Middle frontal gyrus (tissue), 1 donor: ENCODE measurements at regions not wholly inside any gene's neighbourhood (a gene's known extent, or its start where the extent isn't known, plus 50 kb on each side); places are given as distances from the start of the nearest gene placed in this dataset.
"Not testable (repeated sequence)": the region's sequence is repeated elsewhere in the genome, so short reads cannot be mapped to it uniquely, and the experiment has no call there.

Experiments used
- DNase-seq: peaks from one replicate; pipeline ENCODE4 v3.0.0-alpha.2; 2015; ENCODE audit warnings: low spot score; ENCODE audit errors: extremely low spot score

DNA sequence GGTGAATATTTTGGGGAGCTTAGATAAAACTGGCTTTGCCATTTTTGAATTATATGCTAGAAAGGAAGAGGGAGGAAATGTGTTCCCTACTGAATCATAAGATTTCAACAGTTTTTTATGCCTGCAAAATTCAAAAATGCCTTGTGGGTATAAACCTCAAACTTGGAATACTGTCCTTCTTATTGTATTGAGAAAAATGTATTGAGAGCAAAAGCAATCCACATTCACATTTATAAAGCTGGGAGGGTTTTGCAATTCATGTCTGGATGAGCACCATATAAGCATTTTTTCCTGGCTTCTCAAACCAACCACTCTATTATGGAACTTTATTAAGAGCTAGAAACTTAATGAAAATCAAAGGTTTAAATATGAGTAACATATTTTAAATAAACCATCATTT, 289.8 kb downstream of the PCDH7 start:
- DNase-seq = no peak

DNA sequence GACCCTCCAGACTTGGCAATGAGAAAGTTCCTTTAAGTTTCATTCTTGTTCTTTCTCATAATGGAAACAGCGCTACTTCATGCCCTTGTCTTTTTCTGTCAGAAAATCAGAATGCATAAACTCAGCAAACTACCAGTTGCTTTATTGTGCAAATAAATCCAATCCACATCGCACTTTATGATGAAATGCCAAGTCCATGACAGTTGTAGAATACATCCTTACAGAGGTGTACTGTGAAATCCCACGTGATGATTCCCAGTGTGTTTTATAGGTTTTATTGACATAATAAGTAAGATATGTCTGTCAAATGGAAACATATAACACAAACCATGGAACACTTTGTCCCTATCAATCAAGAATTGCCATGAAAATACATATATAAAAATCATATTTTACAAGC, 295.0 kb downstream of the PCDH7 start:
- DNase-seq = no peak

DNA sequence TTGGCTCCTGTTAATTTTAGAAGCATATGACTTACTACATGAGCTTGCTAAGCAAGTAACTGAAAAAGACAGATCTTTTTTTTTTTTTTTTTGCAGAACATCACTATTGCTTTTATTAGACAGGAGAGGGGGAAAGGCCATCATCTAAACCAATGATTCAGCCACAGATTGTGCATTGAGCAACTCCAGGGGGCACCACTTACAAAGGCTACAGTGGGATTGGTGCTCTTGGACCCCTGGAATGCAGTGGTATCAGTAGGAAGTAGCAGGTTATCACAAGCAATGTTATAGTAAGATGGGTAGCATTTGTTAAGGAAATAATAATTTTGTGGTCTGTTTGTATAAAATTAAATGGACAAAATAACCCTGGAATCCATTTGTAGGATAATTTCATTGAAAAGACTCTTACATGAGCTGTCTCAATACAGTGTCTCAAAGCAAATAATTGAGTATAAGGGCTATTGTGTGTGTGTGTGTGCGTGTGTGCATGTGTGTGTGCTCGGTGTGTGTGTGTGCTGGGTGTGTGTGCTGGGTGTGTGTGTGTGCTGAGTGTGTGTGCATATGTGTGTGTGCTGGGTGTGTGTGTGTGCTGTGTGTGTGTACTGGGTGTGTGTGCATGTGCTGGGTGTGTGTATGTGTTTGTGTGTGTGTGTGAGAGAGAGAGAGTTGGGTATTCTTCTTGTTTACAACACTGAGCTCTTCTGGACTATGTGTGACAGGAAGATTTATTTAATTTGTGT, 296.3 kb downstream of the PCDH7 start:
- DNase-seq = no peak

DNA sequence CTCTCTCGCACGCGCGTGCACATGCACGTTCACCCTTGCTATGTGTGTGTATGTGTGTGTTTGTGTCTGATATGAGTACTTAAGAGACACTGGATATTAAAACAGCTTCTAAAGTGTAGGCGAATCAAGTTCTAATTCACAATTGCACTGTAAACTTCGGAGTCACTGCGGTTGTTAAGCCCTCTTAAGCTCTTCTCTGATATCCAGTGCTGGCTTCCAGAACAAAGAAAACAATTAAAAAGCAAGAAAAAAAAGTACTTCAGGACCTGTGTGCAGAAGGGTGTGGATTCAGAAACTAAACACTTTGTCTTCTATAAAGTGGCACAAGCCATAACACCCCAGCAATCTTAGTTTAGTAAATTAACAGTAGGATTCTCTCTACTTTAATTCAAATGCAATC, 300.2 kb downstream of the PCDH7 start:
- no peak for DNase-seq

DNA sequence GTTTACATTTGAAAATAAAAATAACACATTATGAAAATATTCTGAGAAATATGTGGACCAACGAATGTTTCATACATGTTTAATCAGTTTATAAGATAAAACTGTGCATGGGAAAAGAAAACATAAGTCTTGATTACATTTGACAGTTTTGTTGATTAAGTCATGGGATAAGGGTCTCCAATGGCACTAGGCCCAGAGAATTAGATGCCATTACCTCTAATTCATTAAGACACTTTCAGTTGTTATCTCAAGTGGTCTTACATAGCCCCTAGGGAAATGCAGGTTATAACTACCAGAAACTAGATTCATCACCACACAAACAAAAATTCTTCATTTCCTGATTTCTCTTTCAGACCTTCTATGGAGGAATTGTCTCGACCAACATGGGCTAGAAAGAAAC, 300.8 kb downstream of the PCDH7 start:
- no peak for DNase-seq

DNA sequence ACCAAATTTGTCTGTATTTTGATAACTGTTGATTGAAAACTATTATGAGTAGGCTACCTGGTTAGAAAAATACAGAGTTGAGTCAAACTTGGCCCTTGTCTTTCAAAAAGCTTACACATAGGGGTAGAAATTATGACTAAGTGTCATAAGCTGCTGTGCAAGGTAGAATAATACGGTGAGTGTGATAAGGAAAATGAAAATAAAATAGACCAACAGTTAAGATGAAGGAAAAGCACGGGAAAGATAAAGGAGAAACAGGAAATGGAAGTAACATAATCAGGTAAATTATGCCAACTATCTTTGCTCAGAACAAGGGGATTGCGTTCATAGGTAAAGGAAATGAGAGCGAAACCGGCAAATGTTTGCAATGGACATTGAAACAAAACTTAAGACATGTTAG, 302.5 kb downstream of the PCDH7 start:
- DNase-seq = no peak

DNA sequence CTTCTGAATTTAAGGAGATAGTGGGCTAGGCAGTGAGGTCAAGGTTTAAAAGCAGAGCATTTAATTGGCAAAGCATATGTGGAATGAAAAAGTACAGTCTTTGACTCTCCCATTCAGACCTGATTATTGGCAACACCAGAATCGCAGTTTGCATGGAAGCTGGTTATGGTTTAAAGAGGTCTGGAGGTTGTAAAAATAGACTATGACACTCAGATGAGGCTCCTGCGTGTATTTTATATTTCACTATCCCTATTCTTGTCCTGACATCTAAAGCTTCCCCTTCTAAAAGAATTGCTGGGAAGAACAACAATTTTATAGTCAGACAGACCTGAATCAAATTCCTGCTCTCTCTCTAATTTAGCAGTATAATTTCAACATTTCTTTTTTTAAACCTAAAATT, 302.9 kb downstream of the PCDH7 start:
- DNase-seq = no peak

DNA sequence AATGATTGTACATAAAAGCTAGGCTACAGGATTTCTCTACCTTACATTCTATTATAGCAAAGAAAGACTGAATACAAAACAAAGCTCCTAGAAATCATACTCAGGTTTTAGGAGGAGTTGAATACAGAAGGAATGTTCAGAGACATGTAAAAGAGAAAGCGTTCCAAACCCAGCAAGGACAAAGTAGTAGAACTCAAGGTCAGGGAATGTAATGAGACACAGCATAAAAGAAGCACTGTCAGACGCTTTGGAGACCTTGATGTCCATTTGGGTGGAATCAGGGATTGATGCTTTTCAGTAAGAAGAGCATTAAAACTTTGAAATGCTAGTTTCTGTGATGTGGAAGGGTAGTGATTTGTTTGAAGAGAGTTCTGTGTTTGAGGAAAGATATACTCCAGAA, 303.6 kb downstream of the PCDH7 start:
- no peak for DNase-seq

DNA sequence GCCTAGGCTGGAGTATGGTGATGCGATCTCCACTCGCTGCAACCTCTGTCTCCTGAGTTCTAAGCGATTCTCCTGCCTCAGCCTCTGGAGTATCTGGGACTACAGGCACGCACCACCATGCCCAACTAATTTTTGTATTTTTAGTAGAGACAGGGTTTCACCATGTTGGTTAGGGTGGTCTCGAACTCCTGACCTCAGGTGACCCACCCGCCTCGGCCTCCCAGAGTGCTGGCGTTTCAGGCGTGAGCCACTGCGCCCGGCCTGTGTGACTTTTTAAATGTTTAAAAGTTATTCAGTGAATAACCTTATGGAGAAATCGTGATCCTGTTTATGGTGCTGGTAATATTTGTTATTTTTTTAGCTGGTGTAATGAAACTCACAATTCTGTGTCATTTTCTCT, 304.6 kb downstream of the PCDH7 start:
- not testable (repeated sequence) for DNase-seq

DNA sequence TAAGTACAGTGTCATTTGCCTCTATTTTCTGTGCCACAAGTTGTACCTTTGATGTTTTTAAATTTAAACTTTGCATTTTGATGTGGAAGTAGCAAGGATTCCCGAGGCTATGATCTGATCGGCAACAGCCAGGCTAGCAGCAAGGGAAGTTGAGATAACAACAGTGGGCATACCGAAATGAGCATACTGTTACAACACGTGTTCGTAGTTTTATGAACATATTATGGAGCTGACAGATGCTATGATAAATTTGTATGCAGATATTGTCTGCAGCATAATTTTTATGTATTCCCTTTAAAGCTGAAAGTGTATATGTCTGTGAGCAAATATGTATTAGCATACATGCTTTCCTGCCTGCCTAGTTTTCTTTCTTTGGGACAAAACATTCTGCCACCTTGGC, 306.1 kb downstream of the PCDH7 start:
- no peak for DNase-seq

DNA sequence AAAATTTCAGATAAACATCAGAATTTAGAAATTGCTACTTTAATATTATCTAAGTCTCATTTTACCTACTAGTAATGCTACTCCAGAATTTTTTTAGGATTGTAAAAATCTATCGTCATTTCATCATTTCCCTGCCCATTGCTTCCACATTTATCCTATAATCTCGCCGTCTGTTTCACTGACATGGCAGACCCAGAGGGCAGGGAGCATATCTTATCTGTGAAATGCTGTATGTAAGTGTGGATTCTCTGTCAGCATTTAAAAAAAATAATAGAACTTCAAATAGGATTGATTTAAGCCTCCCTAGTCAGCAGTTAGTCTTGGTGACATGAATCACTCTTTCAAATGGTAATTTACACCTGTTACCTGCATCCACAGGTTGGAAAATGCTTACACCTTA, 314.4 kb downstream of the PCDH7 start:
- DNase-seq = no peak

DNA sequence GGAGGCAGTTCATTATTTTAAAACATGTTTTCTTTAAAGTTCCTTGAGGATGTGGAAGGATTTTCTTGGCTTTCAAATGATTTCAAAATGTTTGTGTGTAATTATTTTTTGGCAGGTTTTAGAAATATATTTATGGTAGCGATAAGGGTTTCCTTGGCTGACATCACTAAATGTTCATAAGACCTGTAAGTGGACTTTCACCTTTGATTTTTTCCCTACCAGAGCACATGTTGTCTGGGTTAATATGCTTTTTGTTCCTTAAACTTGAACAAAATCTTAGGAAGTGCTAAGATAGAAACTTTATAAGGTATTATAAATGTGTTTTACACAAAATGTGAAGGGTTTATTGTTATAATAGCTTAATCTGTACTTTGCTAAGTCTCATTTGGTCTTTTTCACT, 315.6 kb downstream of the PCDH7 start:
- DNase-seq = no peak

DNA sequence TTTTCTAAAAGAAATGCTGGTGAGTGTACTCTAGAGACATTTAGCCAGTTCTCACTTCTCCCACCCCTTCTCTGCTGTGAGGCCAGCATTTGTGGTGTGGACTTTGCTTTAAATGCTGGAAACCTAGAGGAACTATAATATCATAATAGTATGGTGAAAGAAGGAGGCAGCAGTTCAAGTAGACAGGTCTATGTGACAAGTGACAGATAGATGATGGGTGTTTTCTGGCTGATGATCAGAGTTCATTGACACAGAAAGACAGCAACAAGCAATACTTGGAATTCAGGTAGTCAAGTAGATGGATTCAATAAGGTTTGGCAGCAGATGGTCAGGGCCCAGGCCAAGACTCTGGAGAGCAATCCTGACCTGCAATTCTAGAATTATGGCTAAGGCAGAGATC, 317.5 kb downstream of the PCDH7 start:
- DNase-seq = no peak

DNA sequence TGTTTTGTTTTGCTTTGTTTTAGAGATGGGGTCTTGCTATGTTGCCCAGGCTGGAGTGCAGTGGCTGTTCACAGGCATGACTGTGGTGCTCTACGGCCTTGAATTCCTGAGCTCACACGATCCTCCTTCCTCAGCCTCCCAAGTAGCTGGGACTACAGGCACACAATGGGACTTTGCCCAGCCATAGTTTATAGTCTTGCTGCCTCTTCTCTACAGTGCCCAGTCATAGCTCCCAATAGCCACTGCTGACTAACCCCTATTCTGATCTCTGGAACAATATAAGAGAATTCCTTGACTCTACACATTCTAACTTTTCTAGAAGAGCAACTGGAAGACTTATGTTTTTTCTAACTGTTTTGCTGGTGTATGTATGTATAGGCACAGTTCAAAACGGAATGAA, 319.2 kb downstream of the PCDH7 start:
- no peak for DNase-seq

DNA sequence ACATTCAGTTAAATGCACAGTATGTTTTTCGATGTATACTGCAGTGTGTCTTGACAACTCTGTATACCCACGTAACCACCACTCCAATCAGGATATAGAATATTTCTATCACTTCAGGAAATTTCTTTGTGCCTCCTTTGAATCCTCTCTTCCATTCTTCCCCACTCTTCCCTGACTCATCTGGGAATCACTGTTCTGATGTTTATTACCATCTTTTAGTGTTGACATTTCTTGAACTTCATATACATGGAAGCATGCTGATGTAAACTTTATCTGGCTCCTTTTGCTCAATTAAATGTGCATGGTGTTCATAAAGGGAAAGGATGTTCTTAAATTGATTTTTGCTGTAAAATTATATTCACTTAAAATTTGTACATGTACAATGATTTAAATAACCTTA, 319.9 kb downstream of the PCDH7 start:
- no peak for DNase-seq

DNA sequence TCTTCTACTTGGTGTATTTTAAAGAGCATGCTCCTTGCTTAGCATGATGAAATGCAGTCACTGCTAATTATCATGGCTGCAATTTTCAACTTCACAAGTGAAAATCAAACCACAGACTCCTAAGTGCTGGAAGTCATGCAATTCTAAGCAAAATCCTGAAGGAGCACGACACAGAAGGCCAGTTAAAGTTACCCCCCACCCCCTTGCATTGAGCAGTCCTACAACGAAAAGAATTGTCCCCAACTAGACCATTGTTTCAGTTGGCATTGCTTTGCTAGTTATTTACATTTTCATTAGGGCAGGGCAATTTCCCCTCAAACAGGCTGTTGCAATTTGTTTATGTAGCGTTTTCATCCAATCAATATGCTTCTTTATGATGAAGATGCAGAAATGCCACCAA, 321.2 kb downstream of the PCDH7 start:
- no peak for DNase-seq

DNA sequence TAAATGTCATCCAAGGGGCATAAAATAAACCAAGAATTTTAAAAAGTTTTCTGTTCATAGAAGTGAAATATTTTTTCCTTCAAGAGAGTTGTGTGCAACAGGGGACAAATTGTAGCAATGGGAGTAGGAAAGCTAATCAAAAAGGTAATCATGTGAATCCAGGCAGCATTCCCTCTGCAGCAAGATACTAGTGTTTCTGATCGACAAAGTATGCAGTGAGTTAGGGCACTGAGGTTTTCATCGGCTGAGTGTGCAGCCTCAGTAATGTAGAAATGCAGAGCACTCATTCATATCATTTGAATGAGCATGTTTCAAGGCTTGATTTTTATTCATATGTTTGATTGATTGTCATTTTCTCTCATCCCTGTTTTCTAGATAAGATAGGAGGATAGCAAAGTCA, 321.7 kb downstream of the PCDH7 start:
- DNase-seq = no peak

DNA sequence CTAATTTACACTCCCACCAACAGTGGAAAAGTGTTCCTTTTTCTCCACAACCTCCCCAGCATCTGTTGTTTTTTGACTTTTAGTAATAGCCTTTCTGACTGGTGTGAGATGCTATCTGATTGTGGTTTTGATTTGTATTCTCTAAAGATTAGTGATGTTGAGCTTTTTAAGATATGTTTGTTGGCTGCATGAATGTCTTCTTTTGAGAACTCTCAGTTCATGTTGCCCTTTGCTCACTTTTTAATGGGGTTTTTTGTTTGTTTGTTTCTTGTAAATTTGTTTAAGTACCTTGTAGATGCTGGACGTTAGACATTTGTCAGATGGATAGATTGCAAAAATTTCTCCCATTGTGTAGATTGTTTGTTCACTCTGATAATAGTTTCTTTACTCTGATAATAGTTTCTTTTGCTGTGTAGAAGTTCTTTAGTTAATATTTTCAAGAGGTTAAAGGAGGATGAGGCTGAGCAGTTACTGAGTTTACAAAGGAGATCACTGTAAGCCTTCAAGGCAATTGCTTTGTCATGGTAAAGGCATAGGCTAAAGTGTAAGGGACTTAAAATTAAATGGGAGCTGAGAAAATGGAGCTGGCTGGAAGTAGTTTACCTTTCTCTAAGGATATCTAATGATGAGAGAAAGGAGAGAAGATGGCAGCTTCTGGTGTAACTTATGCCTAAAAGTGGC, 323.4 kb downstream of the PCDH7 start:
- no peak for DNase-seq

DNA sequence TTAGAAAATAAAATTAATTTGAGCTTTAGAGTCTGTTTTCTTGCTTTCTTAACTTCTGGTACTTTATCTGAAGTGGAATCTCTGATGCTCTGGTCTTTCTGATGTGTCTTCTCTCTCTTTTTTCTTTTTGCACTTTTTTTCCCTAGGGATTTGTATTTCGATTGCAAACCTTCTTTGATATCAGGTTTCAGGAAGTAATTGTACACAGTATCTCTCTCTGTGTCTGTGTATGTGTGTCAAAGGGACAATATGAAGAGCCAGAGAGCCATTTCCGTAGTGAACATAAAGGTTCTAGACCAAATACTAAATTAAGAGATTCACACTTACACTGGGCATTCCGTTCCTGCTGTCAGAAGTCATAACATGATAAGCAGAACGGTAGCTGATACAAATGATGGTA, 325.0 kb downstream of the PCDH7 start:
- DNase-seq = no peak

DNA sequence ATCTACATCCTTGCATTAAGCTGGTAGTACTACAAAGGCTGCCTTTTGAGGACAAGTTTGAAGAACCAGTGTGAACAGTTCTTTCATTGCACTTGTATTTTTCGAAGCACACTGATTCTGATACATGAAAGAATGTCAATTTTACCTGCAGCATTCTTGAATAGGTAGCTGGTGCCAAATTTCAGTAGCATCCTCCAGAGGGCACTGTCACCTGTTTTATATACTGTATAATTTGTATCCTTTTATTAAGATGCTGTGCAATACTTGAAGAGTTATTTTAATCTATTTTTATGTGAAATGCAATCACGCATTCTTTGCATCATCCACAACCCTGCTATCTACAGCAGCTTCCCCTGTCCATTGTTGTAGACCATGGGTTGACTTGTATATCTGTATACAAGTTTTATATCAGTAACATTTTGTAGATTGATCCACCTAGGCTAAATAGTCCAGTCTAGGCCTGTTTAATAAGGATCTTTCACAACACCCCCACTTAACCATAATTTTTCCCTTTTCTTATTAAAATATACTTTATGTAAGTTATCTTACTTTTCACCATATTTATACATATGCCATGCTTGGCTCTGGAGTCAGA, 325.7 kb downstream of the PCDH7 start:
- DNase-seq = no peak

DNA sequence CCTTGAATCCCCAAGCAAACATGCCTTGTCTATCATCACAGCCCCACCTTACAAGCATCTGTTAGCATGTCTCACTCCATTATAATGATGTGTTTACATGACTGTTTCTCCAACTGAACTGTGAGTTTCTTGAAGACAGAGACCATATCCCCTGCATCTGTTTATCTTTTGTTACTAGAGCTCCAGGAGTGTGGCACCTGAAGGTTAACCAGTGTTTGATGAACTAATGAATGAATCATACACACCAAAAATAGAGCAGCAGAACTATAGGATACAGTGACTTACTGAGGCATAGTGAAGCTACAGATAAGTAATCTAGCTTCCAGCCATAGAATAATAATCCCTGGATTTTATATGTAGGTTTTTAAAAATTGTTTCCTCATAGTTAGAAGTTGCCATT, 331.0 kb downstream of the PCDH7 start:
- DNase-seq = no peak

DNA sequence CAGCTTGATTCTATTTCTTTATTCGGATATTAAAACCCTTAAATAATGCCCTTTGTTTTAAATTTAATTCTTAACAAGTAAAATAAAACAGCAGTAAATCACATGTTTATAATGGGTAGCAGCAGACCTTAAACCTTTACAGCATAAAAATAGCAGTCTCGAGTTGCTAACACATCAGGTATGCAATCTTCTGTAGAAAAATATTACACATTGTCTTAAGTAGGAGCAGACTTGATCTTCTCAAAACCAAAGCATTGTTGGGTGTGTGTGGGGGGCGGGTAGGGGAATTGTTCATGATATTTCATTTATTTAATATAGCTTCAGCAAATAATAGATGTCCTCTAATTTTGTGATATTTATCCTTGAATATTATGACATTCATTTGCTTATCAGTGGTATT, 331.4 kb downstream of the PCDH7 start:
- DNase-seq = no peak

DNA sequence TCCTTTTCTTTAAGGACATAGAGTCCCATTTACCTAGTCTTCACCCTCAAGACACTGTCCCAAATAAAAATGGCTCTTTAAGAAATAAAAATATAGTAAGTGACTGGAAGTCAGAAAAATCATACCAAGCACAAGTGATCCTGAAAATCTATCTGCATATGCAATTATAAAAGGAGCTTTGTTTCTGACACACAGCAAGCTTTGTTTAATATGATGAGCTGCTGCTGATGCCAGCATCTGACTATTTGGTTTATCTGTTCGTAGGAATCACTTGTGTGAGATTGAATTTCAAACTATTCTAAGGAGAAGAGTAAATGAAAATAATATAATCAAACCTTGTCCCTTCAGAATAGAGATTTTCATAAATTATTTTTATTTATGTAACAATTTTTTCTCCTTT, 332.4 kb downstream of the PCDH7 start:
- no peak for DNase-seq
